Colonic mucosa (tissue), 4 donors: ENCODE measurements at regions not wholly inside any gene's neighbourhood (a gene's known extent, or its start where the extent isn't known, plus 50 kb on each side); places are given as distances from the start of the nearest gene placed in this dataset.

Experiments
- DNase-seq: peaks from one replicate; pipeline ENCODE4 v3.0.0-alpha.2; 2020
- H3K27ac ChIP-seq: fragments of 200-600 bp; one replicate; pipeline ENCODE4 v1.8.0; 2021
- H3K27me3 ChIP-seq: fragments of 200-600 bp; one replicate; pipeline ENCODE4 v1.8.0; 2021
- H3K36me3 ChIP-seq: fragments of 200-600 bp; one replicate; pipeline ENCODE4 v1.8.0; 2021
- H3K4me1 ChIP-seq: fragments of 200-600 bp; one replicate; pipeline ENCODE4 v1.8.0; 2021; ENCODE audit warnings: mild to moderate bottlenecking
- H3K4me3 ChIP-seq: fragments of 200-600 bp; one replicate; pipeline ENCODE4 v1.8.0; 2021
- H3K9ac ChIP-seq, 2 donors: one replicate each; pipeline ENCODE4 v1.7.0; 2013; ENCODE audit warnings: control low read depth in 2 of 2, low read depth in 2 of 2, low read length in 2 of 2
- H3K9me3 ChIP-seq: fragments of 200-600 bp; one replicate; pipeline ENCODE4 v1.8.0; 2021
- CTCF ChIP-seq: fragments of 200-600 bp; IDR thresholded peaks from one replicate; pipeline ENCODE4 v1.8.0; 2022; ENCODE audit warnings: antibody characterized with exemption, mild to moderate bottlenecking
- intact Hi-C: fragments of 100-400 bp; cut with DNase I; formaldehyde crosslinking; loops from one replicate; pipeline ENCODE4 v1.14.1; 2022
- donor health status: healthy.
- donor health status: DM: no; HTN: no; CAD: no.
- donor health status: DM: no; HTN: no; CAD: no.

GRCh38 chr6:14765106-14765505 lies 480.8 kb upstream of the JARID2 start:
- H3K36me3 ChIP-seq = no peaks in the 10 kb centered on the region
- H3K4me3 ChIP-seq = no peak overlapping the region
- H3K9me3 ChIP-seq = no peaks in the 10 kb centered on the region
- no peak overlapping the region for H3K9ac ChIP-seq
- no peaks in the 10 kb centered on the region for H3K27me3 ChIP-seq
- DNase-seq = no peak
- no peak overlapping the region for H3K27ac ChIP-seq
- TF ChIP-seq CTCF = no peak
- intact Hi-C loops = no loop called here
- no peaks in the 10 kb centered on the region for H3K4me1 ChIP-seq

GRCh38 chr6:14765721-14766390 lies 480.0 kb upstream of the JARID2 start:
- H3K36me3 ChIP-seq = no peaks in the 10 kb centered on the region
- no peak for TF ChIP-seq CTCF

GRCh38 chr6:14766391-14766994 lies 479.4 kb upstream of the JARID2 start:
- intact Hi-C loops = no loop called here
- H3K27ac ChIP-seq = no peak overlapping the region
- H3K9me3 ChIP-seq = no peaks in the 10 kb centered on the region
- no peak overlapping the region for H3K4me3 ChIP-seq
- no peaks in the 10 kb centered on the region for H3K4me1 ChIP-seq
- DNase-seq = no peak
- TF ChIP-seq CTCF = no peak
- H3K27me3 ChIP-seq = no peaks in the 10 kb centered on the region
- H3K9ac ChIP-seq = no peak overlapping the region
- H3K36me3 ChIP-seq = no peaks in the 10 kb centered on the region

More at GRCh38 chr6:14765721-14766390, 480.0 kb upstream of the JARID2 start:
- DNase-seq = no peak
- Histone ChIP-seq H3K4me3 (no peak overlapping the region), H3K4me1 (no peaks in the 10 kb centered on the region), H3K9me3 (no peaks in the 10 kb centered on the region), H3K9ac (no peak overlapping the region), H3K27me3 (no peaks in the 10 kb centered on the region), H3K27ac (no peak overlapping the region)
- intact Hi-C loops = no loop called here

GRCh38 chr6:14767226-14767625 lies 478.6 kb upstream of the JARID2 start:
- intact Hi-C loops = no loop called here
- H3K36me3 ChIP-seq = no peaks in the 10 kb centered on the region
- no peak overlapping the region for H3K4me3 ChIP-seq
- no peak overlapping the region for H3K9ac ChIP-seq
- DNase-seq = no peak
- no peaks in the 10 kb centered on the region for H3K27me3 ChIP-seq
- TF ChIP-seq CTCF = no peak
- no peaks in the 10 kb centered on the region for H3K4me1 ChIP-seq
- H3K27ac ChIP-seq = no peak overlapping the region
- H3K9me3 ChIP-seq = no peaks in the 10 kb centered on the region

- no peaks in the 10 kb centered on the region for H3K9me3 ChIP-seq
- no peak for TF ChIP-seq CTCF
- H3K4me3 ChIP-seq = no peak overlapping the region
- no peaks in the 10 kb centered on the region for H3K36me3 ChIP-seq
- H3K27me3 ChIP-seq = no peaks in the 10 kb centered on the region
- intact Hi-C loops = no loop called here
- H3K27ac ChIP-seq = no peak overlapping the region
- DNase-seq = no peak
- H3K9ac ChIP-seq = no peak overlapping the region
- no peaks in the 10 kb centered on the region for H3K4me1 ChIP-seq
Observed at GRCh38 chr6:14770040-14770439, 475.8 kb upstream of the JARID2 start.
